Activated T-cell treated with anti-CD3 and anti-CD28 coated beads, Interleukin-2, amount 50 U/mL, for 72 hours (primary cell): ENCODE measurements at regions not wholly inside any gene's neighbourhood (a gene's known extent, or its start where the extent isn't known, plus 50 kb on each side); places are given as distances from the start of the nearest gene placed in this dataset.

ENCODE experiments used
- ATAC-seq, 2 donors: fragments of 150-1000 bp; cut with Tn5 transposase; replicated peaks in 1 of 2; 2 replicates each; pipeline ENCODE4 v1.10.0; 2021; ENCODE audit warnings: moderate library complexity in 2 of 2, mild to moderate bottlenecking in 1 of 2
- DNase-seq, 2 donors: peaks; one replicate each; pipeline ENCODE4 v3.0.0; 2021 to 2022; ENCODE audit warnings: mixed read lengths in 1 of 2
- H3K27ac Mint-ChIP-seq: one replicate; pipeline ENCODE4 v1.8.0; 2022; ENCODE audit warnings: mild to moderate bottlenecking, moderate library complexity, mixed read lengths
- H3K27me3 Mint-ChIP-seq: one replicate; pipeline ENCODE4 v1.8.0; 2022; ENCODE audit warnings: low read depth, mixed read lengths
- H3K36me3 Mint-ChIP-seq, 2 donors: one replicate each; pipeline ENCODE4 v1.8.0; 2022; ENCODE audit warnings: mixed read lengths in 2 of 2, mild to moderate bottlenecking in 1 of 2; ENCODE audit not compliant: insufficient read depth in 2 of 2
- H3K4me1 Mint-ChIP-seq: one replicate; pipeline ENCODE4 v1.8.0; 2022; ENCODE audit warnings: low read depth, mixed read lengths
- H3K4me3 Mint-ChIP-seq, 2 donors: one replicate each; pipeline ENCODE4 v1.8.0; 2022; ENCODE audit warnings: mild to moderate bottlenecking in 2 of 2, mixed read lengths in 2 of 2, moderate library complexity in 2 of 2
- H3K9me3 Mint-ChIP-seq, 2 donors: one replicate each; pipeline ENCODE4 v1.8.0; 2022; ENCODE audit warnings: mixed read lengths in 2 of 2

DNA sequence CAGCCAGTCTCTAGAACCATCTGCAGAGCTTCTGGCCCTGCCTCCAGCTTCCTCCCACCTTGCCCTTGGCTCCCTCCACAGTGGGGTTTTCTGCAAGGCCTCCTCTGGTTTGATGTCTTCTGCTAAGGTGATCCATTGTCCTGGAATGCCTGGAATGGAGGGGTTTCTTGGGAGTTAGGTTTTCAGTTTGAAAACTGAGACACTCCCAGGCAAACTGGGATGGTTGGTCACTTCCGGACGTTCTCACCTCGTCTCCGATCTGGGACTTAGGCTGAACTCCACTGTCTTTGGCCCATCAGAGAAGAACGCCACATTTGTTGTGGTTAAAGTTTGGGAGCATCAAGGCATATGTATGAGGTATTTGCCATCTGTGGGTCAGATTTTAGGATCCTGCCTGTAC, 77.4 kb upstream of the KLHL25 start:
- Mint-ChIP-seq H3K4me3 (no peak overlapping the region), H3K27ac (no peak overlapping the region)

DNA sequence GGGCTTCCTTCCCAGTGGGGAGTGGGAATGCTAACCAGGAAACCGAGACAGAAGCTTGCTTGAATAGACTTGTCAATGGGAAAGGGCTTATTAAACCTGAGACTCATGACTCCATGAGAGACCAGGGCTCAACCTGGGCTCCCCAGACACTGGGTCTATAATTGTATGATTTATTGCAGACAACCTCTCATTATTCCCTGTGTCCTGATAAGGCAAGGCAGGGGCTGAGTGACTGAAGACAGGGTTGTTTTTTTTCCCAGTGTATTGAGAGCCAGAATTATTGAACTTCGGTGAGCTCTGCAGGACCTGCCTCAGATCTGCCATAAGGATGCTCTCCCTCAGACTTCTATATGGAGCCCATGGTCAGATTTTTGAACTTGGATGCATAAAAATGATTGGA, 79.5 kb upstream of the KLHL25 start:
- Mint-ChIP-seq H3K36me3 (no peaks in the 10 kb centered on the region), H3K4me1 (no peaks in the 10 kb centered on the region), H3K9me3 (no peaks in the 10 kb centered on the region), H3K4me3 (no peak overlapping the region), H3K27me3 (peaks cover 22% of the 10 kb centered on the region), H3K27ac (no peak overlapping the region)
- DNase-seq (no peak), ATAC-seq (no peak)

More for the DNA sequence above, 77.4 kb upstream of the KLHL25 start:
- no peak for ATAC-seq
- H3K9me3 Mint-ChIP-seq = no peaks in the 10 kb centered on the region
- no peaks in the 10 kb centered on the region for H3K36me3 Mint-ChIP-seq
- peaks cover 22% of the 10 kb centered on the region for H3K27me3 Mint-ChIP-seq
- DNase-seq = no peak
- H3K4me1 Mint-ChIP-seq = no peaks in the 10 kb centered on the region

DNA sequence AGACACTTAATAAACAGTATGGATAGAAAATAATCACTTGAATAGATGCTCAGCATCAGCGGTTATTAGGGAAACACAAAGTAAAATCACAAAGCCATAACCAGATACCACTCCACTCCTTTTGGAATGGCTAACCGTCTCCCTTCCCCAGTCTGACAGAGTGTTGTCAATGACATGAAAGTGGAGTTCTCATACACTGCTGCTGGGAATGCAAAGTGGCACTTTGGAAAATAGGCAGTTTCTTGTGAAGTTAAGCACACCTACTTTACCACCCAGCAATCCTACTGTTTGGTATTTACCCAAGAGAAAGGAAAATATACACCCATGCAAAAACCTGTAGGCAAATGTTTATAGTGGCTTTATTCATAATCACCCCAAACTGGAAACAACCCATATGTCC, 81.0 kb upstream of the KLHL25 start:
- H3K4me1 Mint-ChIP-seq = no peaks in the 10 kb centered on the region
- H3K27me3 Mint-ChIP-seq = peaks cover 22% of the 10 kb centered on the region
- H3K4me3 Mint-ChIP-seq = no peak overlapping the region
- DNase-seq (no peak), ATAC-seq (no peak)
- H3K36me3 Mint-ChIP-seq = no peaks in the 10 kb centered on the region
- no peak overlapping the region for H3K27ac Mint-ChIP-seq
- no peaks in the 10 kb centered on the region for H3K9me3 Mint-ChIP-seq

DNA sequence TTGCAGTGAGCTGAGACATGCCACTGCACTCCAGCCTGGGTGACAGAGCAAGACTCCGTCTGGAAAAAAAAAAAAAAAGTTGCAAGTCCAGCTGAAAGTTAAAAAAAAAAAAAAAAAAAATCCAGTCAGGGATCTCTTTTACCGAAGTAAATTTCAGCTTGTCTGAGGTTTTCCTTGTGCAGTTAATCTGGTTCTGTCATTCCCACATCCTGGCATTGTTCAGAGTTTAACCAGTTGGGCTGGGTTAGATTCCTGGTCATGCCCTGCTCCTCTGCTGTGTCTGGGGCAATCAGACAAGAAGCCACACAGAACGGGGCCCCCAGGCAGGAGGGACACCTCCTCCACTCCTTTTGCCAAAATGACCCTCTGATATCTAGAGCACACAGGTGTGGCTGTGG, 84.1 kb upstream of the KLHL25 start:
- Mint-ChIP-seq H3K36me3 (peaks cover 0 to 2% of the 10 kb centered on the region in 2 donors), H3K27ac (no peak overlapping the region), H3K4me3 (no peak overlapping the region), H3K27me3 (peaks cover 14% of the 10 kb centered on the region), H3K9me3 (no peaks in the 10 kb centered on the region), H3K4me1 (no peaks in the 10 kb centered on the region)
- ATAC-seq (no peak), DNase-seq (no peak)

DNA sequence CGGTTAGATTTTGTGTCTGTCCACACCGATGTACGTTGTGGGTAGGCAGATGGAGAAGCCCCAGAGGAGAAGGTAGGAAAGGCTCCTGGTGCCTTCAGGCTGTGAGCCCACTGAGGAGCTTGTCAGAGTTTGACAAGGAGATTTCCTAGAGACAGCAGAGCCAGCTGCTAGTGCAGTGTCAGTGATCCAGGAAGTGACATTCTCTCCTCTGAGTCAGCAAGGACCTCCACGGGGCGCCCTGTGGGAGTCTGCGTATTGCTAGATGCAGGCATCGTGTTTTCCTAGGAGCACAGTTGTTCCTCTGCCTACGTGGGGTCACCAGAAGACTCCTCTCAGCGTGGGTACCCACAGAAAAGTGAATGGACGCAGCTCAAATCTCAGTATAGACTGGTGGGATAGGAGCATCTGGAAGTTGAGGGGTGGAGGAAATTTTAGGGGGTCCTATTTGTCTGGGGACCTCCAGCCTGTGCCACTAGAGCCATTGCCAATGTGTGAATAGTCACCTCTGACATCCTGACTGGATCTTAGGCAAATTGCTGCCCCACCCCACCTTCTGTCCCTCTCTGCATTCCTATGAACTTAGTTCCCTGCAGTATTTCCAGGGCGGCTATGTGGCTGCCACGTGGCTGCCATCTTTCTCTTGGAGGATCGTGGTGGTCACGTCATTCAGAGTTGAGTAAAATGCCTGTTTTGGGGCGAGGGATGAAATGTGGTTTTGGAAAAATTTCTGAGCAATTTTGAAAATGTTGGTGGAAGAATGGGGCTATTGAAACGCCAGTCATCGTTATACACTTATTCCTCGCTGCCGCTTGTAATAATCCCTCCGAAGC, 84.8 kb upstream of the KLHL25 start:
- Mint-ChIP-seq H3K9me3 (no peaks in the 10 kb centered on the region), H3K4me1 (no peaks in the 10 kb centered on the region), H3K4me3 (no peak overlapping the region), H3K27me3 (peaks cover 16% of the 10 kb centered on the region), H3K36me3 (peaks cover 0 to 2% of the 10 kb centered on the region in 2 donors), H3K27ac (no peak overlapping the region)
- DNase-seq (no peak), ATAC-seq (no peak)

DNA sequence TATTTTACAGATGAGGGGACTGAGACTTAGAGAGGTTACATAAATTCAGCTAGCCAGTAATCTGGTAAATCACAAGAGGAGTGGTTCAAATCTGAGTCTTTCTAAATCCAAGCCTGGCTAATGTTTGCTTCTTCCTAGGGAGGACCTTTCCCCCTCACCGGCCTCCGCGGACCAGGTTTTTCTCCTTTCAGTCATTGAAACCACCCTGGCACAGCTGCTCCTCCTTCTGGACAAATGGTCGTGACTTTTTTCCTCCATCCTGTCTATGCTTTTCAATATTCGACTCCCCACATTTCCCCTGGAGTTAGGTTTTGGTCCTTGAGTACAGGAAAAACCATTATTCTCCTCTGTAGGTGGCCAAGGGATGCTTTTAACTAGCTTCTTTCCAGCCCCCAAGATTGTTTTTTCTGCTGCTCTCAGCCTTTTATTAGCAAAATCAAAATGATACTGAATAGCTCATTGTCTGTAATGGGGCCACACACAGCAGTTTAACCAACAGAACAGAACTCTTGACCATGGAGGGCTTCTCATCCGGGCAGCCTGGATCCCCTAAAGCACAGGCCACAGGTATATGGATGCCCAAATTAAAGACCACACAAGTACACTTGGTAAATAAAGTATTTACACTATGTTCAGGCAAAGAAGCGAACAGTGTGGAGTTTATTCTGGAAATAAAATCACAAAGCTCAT, 85.9 kb upstream of the KLHL25 start:
- Mint-ChIP-seq H3K9me3 (no peaks in the 10 kb centered on the region), H3K27me3 (peaks cover 27% of the 10 kb centered on the region), H3K27ac (no peak overlapping the region), H3K4me1 (no peaks in the 10 kb centered on the region), H3K36me3 (peaks cover 0 to 2% of the 10 kb centered on the region in 2 donors), H3K4me3 (no peak overlapping the region)
- ATAC-seq (no peak), DNase-seq (no peak)

DNA sequence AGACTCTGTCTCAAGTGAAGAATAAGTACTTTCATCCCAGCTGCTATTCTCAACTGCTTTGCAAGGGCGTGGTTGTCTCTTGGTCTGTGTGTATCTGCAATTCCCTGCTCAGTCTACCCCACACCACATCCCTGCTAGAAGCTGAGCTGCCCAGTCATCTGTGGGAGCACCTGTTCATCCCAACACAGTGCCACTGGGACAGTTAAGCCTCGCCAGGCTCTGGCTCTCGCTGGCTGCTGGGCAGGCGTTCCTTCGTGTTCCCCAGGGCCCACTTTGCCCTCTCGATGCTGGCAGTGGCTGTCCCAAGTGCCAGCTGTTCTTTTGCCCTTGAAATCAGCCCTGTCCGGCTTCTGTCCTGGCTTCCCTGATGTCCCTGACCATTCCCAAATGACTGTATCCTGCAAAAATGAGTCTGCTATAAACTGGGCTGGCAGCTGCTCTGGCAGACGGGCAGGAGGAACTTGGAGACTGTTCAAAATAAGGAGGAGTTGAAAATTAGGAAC, 91.6 kb upstream of the KLHL25 start:
- no peaks in the 10 kb centered on the region for H3K4me1 Mint-ChIP-seq
- no peak for ATAC-seq
- H3K4me3 Mint-ChIP-seq = no peak overlapping the region
- H3K9me3 Mint-ChIP-seq = no peaks in the 10 kb centered on the region
- DNase-seq = no peak
- peaks cover 0 to 2% of the 10 kb centered on the region in 2 donors for H3K36me3 Mint-ChIP-seq
- no peak overlapping the region for H3K27ac Mint-ChIP-seq
- peaks cover 22% of the 10 kb centered on the region for H3K27me3 Mint-ChIP-seq

DNA sequence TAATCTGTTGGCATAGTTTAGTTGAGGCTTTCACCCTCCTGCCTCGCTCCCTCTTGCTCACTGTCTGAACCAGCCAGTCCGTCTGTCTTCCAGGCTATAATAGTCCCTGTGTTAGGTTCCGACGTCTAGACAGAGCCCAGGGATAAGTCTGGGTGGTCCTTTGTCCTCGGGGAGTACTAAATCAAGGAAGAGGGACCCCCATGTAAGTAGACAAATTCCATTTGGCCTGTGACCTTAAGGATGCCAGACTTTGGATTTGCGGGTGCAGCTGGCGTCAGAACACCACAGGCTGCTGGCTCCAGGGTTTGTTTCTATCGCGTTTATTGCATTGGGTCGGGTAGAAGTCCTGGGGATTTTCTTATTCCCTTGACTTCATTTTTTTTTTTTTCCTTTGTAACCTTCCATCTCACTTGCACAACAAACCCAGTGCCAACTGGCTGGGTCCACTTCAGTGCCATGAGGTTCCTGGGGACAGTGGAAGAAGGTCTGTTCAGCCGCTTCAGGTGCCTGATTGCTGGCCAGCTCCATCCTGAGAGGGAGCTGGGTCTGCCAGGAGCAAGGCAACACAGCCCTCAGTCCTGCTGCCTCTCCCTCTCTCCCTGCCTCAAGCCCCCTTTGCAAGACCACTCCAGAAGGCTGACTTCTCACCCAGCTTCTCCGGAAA, 95.4 kb upstream of the KLHL25 start:
- no peaks in the 10 kb centered on the region for H3K4me1 Mint-ChIP-seq
- H3K27me3 Mint-ChIP-seq = peaks cover 16% of the 10 kb centered on the region
- no peaks in the 10 kb centered on the region for H3K9me3 Mint-ChIP-seq
- no peak for DNase-seq
- no peak for ATAC-seq
- no peak overlapping the region for H3K4me3 Mint-ChIP-seq
- H3K36me3 Mint-ChIP-seq = no peaks in the 10 kb centered on the region
- H3K27ac Mint-ChIP-seq = no peak overlapping the region

DNA sequence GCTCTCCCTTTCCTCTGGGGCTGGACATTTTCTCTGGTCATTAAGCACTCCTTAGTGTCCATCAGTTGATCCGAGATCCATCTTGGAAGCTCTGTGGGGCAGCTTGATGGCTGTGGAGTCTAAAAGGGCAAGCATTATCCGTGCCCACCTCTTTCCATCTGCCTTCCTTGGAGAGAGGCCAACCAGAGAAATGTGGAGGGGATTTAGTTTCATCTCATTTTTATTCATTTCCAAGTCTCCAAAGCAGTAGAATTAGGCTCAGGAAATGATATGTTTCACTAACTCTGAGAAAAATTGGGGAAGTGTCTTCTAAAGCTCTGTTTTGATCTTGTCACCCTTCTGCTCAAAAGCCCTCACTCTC, 95.9 kb upstream of the KLHL25 start:
- H3K9me3 Mint-ChIP-seq = no peaks in the 10 kb centered on the region
- peaks cover 13% of the 10 kb centered on the region for H3K27me3 Mint-ChIP-seq
- ATAC-seq = no peak
- no peak overlapping the region for H3K4me3 Mint-ChIP-seq
- H3K4me1 Mint-ChIP-seq = no peaks in the 10 kb centered on the region
- no peak for DNase-seq
- no peaks in the 10 kb centered on the region for H3K36me3 Mint-ChIP-seq
- no peak overlapping the region for H3K27ac Mint-ChIP-seq

DNA sequence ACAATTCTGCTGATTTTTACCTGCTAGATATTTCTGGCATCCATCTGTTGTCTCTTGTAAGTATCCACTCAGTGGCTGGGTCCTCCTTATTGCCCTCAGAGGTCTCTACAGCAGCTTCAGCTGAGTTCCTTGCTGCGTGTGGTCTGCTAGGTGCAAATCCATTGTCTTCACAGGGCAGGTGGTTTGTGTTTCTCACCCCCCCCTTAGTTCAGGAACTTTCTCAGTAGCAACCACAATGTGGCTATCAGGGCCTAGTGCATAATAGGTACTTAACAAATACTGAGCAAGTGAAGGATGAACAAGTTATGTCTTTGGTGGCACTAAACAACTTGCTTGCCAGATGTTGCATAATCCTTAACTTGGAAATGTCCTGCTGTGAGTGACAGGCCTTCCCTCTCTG, 96.7 kb upstream of the KLHL25 start:
- Mint-ChIP-seq H3K36me3 (no peaks in the 10 kb centered on the region), H3K4me3 (no peak overlapping the region), H3K27ac (no peak overlapping the region), H3K9me3 (no peaks in the 10 kb centered on the region), H3K4me1 (no peaks in the 10 kb centered on the region), H3K27me3 (peaks cover 16% of the 10 kb centered on the region)
- ATAC-seq (no peak), DNase-seq (no peak)

DNA sequence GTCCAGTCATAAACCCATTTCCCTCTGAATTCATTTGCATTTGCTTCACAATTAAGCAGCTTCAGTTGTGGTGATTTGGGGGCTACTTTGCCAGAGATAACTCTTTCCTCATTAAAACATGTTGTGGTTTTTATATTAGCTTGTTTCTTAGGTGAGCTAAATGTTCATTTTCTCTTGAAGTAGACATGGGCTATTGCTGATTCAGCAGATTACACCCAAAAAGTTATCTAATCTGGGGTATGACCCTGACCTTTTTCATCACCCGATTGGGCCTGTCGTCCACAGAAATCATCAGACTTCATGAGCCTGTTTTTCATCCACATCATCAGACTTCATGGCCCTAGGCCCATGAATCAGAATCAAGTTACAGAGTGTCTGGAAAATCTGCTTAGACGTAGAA, 97.5 kb upstream of the KLHL25 start:
- peaks cover 0 to 6% of the 10 kb centered on the region in 2 donors for H3K9me3 Mint-ChIP-seq
- H3K4me1 Mint-ChIP-seq = no peaks in the 10 kb centered on the region
- no peak overlapping the region for H3K4me3 Mint-ChIP-seq
- peaks cover 16% of the 10 kb centered on the region for H3K27me3 Mint-ChIP-seq
- no peak for DNase-seq
- no peak overlapping the region for H3K27ac Mint-ChIP-seq
- no peaks in the 10 kb centered on the region for H3K36me3 Mint-ChIP-seq
- no peak for ATAC-seq

DNA sequence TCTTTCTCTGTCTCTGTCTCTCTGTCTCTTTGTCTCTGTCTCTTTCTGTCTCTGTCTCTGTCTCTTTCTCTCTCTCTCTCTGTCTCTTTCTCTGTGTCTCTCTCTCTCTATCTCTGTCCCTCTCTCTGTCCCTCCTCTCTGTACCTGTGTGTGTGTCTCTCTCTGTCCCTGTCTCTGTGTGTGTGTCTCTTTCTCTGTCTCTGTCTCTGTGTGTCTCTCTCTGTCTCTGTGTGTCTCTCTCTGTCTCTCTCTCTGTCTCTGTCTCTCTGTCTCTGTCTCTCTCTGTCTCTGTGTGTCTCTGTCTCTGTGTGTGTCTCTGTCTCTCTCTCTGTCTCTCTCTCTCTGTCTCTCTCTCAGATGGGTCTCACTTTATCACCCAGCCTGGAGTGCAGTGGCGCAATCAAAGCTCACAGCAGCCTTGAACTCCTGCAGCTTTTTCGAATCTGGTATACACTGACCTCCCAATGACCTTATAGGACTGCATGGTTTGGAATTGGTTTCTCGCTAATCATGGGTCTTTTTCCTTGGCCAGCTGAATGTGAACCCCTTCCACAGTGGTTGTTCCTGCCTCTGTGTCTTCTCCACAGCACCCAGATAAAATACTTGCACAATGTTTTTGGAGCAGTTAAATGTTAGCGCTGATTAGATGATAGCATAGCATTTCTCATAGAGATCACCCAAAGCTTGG, 102.6 kb upstream of the KLHL25 start:
- Mint-ChIP-seq H3K4me3 (no peak overlapping the region), H3K4me1 (no peaks in the 10 kb centered on the region), H3K27ac (no peak overlapping the region), H3K27me3 (peaks cover 12% of the 10 kb centered on the region), H3K36me3 (no peaks in the 10 kb centered on the region), H3K9me3 (peaks cover 0 to 7% of the 10 kb centered on the region in 2 donors)
- no peak for DNase-seq
- no peak for ATAC-seq
